ENCODE measurements at regions not wholly inside any gene's neighbourhood (a gene's known extent, or its start where the extent isn't known, plus 50 kb on each side); places are given as distances from the start of the nearest gene placed in this dataset.

GRCh38 chr22:49660321-49660720 lies 167.4 kb downstream of the BRD1 start:
- no peak overlapping the region for H3K27ac ChIP-seq (ENCODE audit: low read depth, low read length)
- no peaks in the 10 kb centered on the region for H3K27me3 ChIP-seq (ENCODE audit: control insufficient read depth, low read length)
- no peak for TF ChIP-seq EZH2phosphoT487 (IDR thresholded peaks at IDR 0.05; ENCODE audit: borderline replicate concordance, low read length)
- no peak for TF ChIP-seq CTCF (IDR thresholded peaks at IDR 0.05; ENCODE audit: low read depth, low read length, poor library complexity, severe bottlenecking)
- H3K79me2 ChIP-seq (ENCODE audit: control insufficient read depth, low read length): peaks cover 16% of the 10 kb centered on the region
- no peak overlapping the region for H3K4me2 ChIP-seq (ENCODE audit: low read length)
- H3K4me1 ChIP-seq (ENCODE audit: control insufficient read depth, low read length): peaks cover 32% of the 10 kb centered on the region
- peaks cover 17% of the 10 kb centered on the region for H3K36me3 ChIP-seq (ENCODE audit: control insufficient read depth, low read length)
- no peaks in the 10 kb centered on the region for H3K9me2 ChIP-seq (replicated peaks; ENCODE audit: control insufficient read depth, low read length)
- no peak overlapping the region for H3K4me3 ChIP-seq (ENCODE audit: low read length)
- 0 out of 2 replicates have a peak, but pooled peaks cover 4% of the 10 kb centered on the region for H4K20me1 ChIP-seq (ENCODE audit: control insufficient read depth, insufficient read depth, low read depth, low read length)
- H3F3A ChIP-seq (ENCODE audit: control insufficient read depth, insufficient read depth): peaks cover 10% of the 10 kb centered on the region; the same call in 1 of the 2 replicates
- no peaks in the 10 kb centered on the region for H3K9me3 ChIP-seq (ENCODE audit: control insufficient read depth, insufficient read depth, low read length)

DNA sequence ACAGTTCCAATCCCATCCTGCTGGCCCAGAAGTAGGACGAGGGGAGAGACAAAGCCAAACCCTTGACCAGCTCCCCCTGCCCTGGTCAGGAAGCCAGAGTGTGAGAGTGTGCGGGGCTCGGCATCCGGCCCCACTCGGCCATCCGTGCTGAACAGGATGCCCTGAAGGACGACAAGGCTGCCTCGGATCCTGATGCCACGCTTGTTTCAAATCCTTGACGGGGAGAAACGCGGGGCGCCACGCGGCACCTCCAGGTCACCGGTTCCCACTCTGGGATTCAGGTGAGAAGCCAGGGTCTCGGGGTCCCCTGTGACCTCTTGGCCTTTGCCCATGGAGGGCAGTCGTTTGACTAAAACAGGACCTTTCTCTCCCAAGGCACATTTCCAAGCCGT lies 167.8 kb downstream of the BRD1 start:
- Histone ChIP-seq H3K9me2 (replicated peaks; ENCODE audit: control insufficient read depth, low read length) (no peaks in the 10 kb centered on the region), H3K36me3 (ENCODE audit: control insufficient read depth, low read length) (peaks cover 21% of the 10 kb centered on the region), H3K27me3 (ENCODE audit: control insufficient read depth, low read length) (no peaks in the 10 kb centered on the region), H3K4me2 (ENCODE audit: low read length) (no peak overlapping the region), H3K4me3 (ENCODE audit: low read length) (no peak overlapping the region), H3F3A (ENCODE audit: control insufficient read depth, insufficient read depth) (peaks cover 10% of the 10 kb centered on the region; the same call in 1 of the 2 replicates), H3K4me1 (ENCODE audit: control insufficient read depth, low read length) (peaks cover 36% of the 10 kb centered on the region), H3K27ac (ENCODE audit: low read depth, low read length) (no peak overlapping the region), H3K79me2 (ENCODE audit: control insufficient read depth, low read length) (peaks cover 20% of the 10 kb centered on the region), H3K9me3 (ENCODE audit: control insufficient read depth, insufficient read depth, low read length) (no peaks in the 10 kb centered on the region), H4K20me1 (ENCODE audit: control insufficient read depth, insufficient read depth, low read depth, low read length) (0 out of 2 replicates have a peak, but pooled peaks cover 4% of the 10 kb centered on the region)
- TF ChIP-seq CTCF (IDR thresholded peaks at IDR 0.05; ENCODE audit: low read depth, low read length, poor library complexity, severe bottlenecking): no peak
- no peak for TF ChIP-seq EZH2phosphoT487 (IDR thresholded peaks at IDR 0.05; ENCODE audit: borderline replicate concordance, low read length)

DNA sequence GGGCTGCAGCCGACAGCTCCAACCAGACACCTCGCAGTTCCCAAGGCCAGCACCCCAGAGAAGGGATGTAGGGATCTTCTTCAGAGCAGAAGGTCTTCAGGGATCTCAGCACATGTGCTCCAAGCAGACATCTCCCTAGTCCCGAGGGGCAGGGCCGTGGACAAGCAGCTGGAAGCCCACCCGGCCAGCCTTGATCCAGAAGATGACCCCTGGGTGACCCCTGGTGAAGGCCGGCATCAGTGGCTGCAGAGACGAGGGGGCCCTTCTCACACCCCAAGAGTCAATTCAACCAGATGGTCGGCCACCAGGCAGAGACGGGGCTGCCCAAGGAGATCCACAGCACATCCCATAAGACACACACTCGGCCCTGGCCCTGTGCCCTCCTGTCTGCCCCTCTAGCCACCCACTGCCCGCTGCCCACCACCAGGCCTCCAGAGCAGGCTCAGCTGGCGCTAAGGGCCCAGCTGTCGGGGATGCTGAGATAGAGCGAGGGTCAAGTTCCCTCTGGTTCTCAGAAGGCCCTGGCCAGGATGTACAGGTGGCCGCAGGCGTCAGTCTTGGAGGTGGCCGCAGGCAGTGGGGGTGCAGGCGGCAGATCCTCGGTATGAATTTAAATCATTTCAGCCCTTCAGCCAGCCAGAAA lies 168.3 kb downstream of the BRD1 start:
- peaks cover 26% of the 10 kb centered on the region for H3K36me3 ChIP-seq (ENCODE audit: control insufficient read depth, low read length)
- no peak overlapping the region for H3K4me3 ChIP-seq (ENCODE audit: low read length)
- no peak overlapping the region for H3K27ac ChIP-seq (ENCODE audit: low read depth, low read length)
- H3K4me1 ChIP-seq (ENCODE audit: control insufficient read depth, low read length): peaks cover 39% of the 10 kb centered on the region
- H3K79me2 ChIP-seq (ENCODE audit: control insufficient read depth, low read length): peaks cover 25% of the 10 kb centered on the region
- H3K9me3 ChIP-seq (ENCODE audit: control insufficient read depth, insufficient read depth, low read length): no peaks in the 10 kb centered on the region
- no peak for TF ChIP-seq EZH2phosphoT487 (IDR thresholded peaks at IDR 0.05; ENCODE audit: borderline replicate concordance, low read length)
- TF ChIP-seq CTCF (IDR thresholded peaks at IDR 0.05; ENCODE audit: low read depth, low read length, poor library complexity, severe bottlenecking): no peak
- H3K9me2 ChIP-seq (replicated peaks; ENCODE audit: control insufficient read depth, low read length): no peaks in the 10 kb centered on the region
- H3K27me3 ChIP-seq (ENCODE audit: control insufficient read depth, low read length): no peaks in the 10 kb centered on the region
- 0 out of 2 replicates have a peak, but pooled peaks cover 4% of the 10 kb centered on the region for H4K20me1 ChIP-seq (ENCODE audit: control insufficient read depth, insufficient read depth, low read depth, low read length)
- no peak overlapping the region for H3K4me2 ChIP-seq (ENCODE audit: low read length)
- H3F3A ChIP-seq (ENCODE audit: control insufficient read depth, insufficient read depth): peaks cover 10% of the 10 kb centered on the region; the same call in 1 of the 2 replicates
